ENCODE measurements at regions not wholly inside any gene's neighbourhood (a gene's known extent, or its start where the extent isn't known, plus 50 kb on each side); places are given as distances from the start of the nearest gene placed in this dataset.

DNA sequence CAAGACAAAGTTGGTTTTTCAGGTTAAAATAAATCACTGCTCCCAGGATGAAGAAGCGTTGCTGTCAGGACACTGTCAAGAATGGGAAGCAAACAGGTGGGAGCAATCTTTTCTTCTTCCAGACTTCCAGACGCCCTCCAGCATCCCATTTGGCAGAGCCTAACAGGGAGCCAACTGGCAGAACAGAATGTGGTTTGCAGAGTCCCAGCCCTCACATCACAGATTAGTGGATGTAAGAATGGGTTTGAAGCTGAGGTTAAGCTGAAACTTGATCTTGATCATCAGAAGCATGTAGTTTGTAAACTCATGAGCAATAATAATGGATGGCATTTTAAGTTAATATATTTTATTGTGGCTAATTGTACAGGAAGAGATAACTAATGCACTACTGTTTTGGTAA, 636.4 kb downstream of the SLC6A15 start:
- H3K4me3 ChIP-seq (ENCODE audit: low read depth, low read length): no peak overlapping the region
- TF ChIP-seq, protein P1, sequence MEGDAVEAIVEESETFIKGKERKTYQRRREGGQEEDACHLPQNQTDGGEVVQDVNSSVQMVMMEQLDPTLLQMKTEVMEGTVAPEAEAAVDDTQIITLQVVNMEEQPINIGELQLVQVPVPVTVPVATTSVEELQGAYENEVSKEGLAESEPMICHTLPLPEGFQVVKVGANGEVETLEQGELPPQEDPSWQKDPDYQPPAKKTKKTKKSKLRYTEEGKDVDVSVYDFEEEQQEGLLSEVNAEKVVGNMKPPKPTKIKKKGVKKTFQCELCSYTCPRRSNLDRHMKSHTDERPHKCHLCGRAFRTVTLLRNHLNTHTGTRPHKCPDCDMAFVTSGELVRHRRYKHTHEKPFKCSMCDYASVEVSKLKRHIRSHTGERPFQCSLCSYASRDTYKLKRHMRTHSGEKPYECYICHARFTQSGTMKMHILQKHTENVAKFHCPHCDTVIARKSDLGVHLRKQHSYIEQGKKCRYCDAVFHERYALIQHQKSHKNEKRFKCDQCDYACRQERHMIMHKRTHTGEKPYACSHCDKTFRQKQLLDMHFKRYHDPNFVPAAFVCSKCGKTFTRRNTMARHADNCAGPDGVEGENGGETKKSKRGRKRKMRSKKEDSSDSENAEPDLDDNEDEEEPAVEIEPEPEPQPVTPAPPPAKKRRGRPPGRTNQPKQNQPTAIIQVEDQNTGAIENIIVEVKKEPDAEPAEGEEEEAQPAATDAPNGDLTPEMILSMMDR (IDR thresholded peaks at IDR 0.05; ENCODE audit: borderline replicate concordance, insufficient read depth, low read depth, low read length): no peak

DNA sequence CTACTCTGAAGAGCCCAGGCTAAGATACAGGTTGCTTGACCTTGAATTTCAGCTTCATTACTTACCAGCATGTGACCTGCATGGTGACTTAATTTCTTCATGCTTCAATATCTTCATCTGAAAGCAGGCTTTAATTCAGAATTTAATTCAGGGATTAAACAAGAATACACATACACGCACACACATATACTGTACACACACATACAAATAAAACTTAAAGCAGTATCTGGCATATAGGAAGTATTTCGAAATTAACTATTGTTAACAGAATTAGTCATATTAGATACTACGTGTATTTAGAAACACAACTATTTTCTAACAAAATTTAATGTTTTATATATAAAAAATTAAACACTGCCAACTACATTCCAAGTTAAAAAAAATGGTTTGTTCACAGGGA, 640.3 kb downstream of the SLC6A15 start:
- TF ChIP-seq, protein P1 (IDR thresholded peaks at IDR 0.05; ENCODE audit: borderline replicate concordance, insufficient read depth, low read depth, low read length): no peak
- H3K4me3 ChIP-seq (ENCODE audit: low read depth, low read length): no peak overlapping the region

DNA sequence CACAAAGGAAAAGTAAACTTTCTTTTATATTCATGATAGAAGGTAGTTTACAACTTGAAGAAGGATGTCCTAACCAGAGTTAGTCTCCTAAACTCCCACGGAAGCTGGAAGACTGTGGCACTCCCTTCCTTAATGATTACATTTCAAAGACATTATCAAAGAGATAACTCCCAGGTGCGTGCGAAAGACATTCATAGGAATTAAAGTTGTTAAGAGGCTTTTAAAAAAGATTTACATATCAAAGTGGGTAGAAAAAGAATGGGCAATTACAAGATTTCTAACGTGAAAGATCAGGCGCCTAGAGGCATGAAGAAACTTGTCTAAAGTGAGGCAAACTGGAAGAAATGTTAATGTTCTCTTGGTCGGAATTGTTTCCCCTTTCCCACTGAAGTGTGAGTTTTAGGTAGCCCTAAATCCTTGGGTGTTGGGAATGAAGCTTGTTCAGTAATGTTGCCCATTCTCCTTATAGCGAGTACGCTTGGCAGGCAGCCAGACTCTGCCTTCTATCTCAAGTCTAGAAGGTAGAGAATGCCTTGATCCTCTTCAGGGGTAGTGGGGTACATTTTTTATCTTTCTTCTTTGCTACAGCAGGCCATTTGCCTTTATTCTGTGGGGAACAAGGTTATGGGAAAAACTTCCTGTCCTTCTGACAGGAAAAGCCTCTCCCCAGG, 642.0 kb downstream of the SLC6A15 start:
- no peak overlapping the region for H3K4me3 ChIP-seq (ENCODE audit: low read depth, low read length)
- TF ChIP-seq, protein P1 (IDR thresholded peaks at IDR 0.05; ENCODE audit: borderline replicate concordance, insufficient read depth, low read depth, low read length): no peak

DNA sequence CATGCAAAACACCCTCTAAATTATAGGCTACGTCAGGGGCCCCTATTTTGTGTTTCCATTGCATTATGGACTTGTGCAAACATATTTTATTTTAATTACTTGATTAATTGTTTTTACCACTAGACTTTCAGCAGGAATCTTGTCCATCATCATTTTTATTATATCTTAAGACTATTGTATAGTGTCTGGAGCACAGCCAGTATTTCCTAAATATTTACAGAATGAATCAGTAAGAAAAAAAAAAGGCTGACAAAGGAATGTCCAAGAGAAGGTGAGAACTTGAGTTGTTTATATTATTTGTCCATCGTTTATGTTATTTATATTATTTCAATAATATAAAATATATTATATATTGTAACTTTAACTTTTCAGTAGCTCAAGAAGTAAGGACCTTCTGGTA, 664.7 kb downstream of the SLC6A15 start:
- TF ChIP-seq, protein P1 (IDR thresholded peaks at IDR 0.05; ENCODE audit: borderline replicate concordance, insufficient read depth, low read depth, low read length): no peak
- H3K4me3 ChIP-seq (ENCODE audit: low read depth, low read length): no peak overlapping the region

DNA sequence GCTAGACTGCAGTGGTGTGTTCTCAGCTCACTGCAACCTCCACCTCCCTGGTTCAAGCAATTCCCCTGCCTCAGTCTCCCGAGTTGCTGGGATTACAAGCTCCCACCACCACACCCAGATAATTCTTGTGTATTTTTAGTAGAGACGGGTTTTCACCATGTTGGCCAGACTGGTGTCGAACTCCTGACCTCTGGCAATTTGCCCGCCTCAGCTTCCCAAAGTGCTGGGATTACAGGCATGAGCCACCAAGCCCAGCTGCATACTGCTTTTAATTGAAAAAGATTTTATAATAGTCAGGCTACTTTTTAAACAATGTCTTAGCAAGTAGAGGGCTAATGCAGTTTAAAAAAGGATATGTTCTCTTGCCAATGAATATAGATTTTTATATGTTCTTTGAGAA, 668.9 kb downstream of the SLC6A15 start:
- TF ChIP-seq, protein P1 (IDR thresholded peaks at IDR 0.05; ENCODE audit: borderline replicate concordance, insufficient read depth, low read depth, low read length): no peak
- H3K4me3 ChIP-seq (ENCODE audit: low read depth, low read length): no peak overlapping the region

DNA sequence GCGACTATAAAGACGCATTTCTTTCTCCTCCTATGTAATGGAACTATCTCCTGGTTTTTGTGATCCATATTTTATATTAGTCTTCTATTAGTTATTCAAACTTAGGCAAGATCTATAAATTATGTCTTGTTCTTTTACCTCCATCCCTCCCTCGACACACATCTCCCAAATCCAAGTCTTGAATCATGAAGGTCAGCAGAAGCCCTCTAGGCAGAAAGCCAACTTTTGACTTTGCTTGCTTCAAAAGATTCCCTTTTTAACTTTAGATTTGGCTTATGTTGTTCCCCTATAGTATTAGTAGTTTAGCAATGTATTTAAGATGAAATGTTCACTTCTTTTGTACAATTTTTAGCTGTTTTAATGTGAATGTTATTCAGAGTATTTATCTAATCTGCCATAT, 689.8 kb downstream of the SLC6A15 start:
- TF ChIP-seq, protein P1 (IDR thresholded peaks at IDR 0.05; ENCODE audit: borderline replicate concordance, insufficient read depth, low read depth, low read length): no peak

DNA sequence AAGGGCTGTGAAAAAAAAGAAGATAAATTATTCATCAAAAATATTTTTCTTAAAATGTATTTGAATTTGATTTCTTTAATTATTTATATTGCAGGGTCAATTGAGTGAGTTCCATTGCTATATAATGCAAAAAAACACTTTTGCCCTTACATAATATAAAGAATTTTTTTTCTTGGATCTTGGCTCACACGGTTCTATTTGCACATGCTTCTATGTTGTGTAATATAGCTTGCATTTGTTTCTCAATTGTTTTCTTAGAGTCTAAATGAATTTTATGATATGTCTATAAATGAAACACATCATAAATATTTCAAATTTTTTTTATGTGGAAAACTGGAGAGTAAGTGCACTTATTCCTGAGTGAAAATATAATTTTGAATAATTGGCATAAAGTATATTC, 694.2 kb downstream of the SLC6A15 start:
- no peak overlapping the region for H3K4me3 ChIP-seq (ENCODE audit: low read depth, low read length)

More for the DNA sequence above, 689.8 kb downstream of the SLC6A15 start:
- H3K4me3 ChIP-seq (ENCODE audit: low read depth, low read length): no peak overlapping the region

More for the DNA sequence above, 694.2 kb downstream of the SLC6A15 start:
- TF ChIP-seq, protein P1 (IDR thresholded peaks at IDR 0.05; ENCODE audit: borderline replicate concordance, insufficient read depth, low read depth, low read length): no peak
